ENCODE measurements at regions not wholly inside any gene's neighbourhood (a gene's known extent, or its start where the extent isn't known, plus 50 kb on each side); places are given as distances from the start of the nearest gene placed in this dataset.

- DNase-seq: no peak
Measured at GRCh38 chr7:35498416-35498815, 196.5 kb downstream of the HERPUD2 start.

GRCh38 chr7:35495844-35496243 is 199.1 kb downstream of the HERPUD2 start:
- no peak for DNase-seq

- no peak for DNase-seq
Measured at GRCh38 chr7:35495377-35495776, 199.6 kb downstream of the HERPUD2 start.

GRCh38 chr7:35494407-35494806 is 200.5 kb downstream of the HERPUD2 start:
- no peak for DNase-seq

- no peak for DNase-seq
Measured at GRCh38 chr7:35492451-35493175, 202.3 kb downstream of the HERPUD2 start.

- no peak for DNase-seq
Measured at GRCh38 chr7:35491233-35491632, 203.7 kb downstream of the HERPUD2 start.

GRCh38 chr7:35487841-35488240 is 207.1 kb downstream of the HERPUD2 start:
- DNase-seq: no peak

GRCh38 chr7:35487402-35487801 is 207.5 kb downstream of the HERPUD2 start:
- DNase-seq: no peak

- DNase-seq: no peak
Measured at GRCh38 chr7:35485436-35485835, 209.5 kb downstream of the HERPUD2 start.

GRCh38 chr7:35483568-35483967 is 211.4 kb downstream of the HERPUD2 start:
- no peak for DNase-seq

- DNase-seq: no peak
Measured at GRCh38 chr7:35482231-35482630, 212.7 kb downstream of the HERPUD2 start.

GRCh38 chr7:35480806-35481205 is 214.1 kb downstream of the HERPUD2 start:
- DNase-seq: no peak

- no peak for DNase-seq
Measured at GRCh38 chr7:35477609-35478008, 217.3 kb downstream of the HERPUD2 start.

GRCh38 chr7:35474100-35474499 is 220.2 kb upstream of the TBX20 start:
- DNase-seq: no peak

- DNase-seq: no peak
Measured at GRCh38 chr7:35468606-35469005, 214.7 kb upstream of the TBX20 start.

- DNase-seq: no peak
Measured at GRCh38 chr7:35467456-35467978, 213.6 kb upstream of the TBX20 start.

- no peak for DNase-seq
Measured at GRCh38 chr7:35465791-35466336, 212.0 kb upstream of the TBX20 start.

GRCh38 chr7:35463751-35464150 is 209.9 kb upstream of the TBX20 start:
- DNase-seq: no peak

- DNase-seq: no peak
Measured at GRCh38 chr7:35463176-35463700, 209.3 kb upstream of the TBX20 start.

GRCh38 chr7:35454575-35455385 is 200.9 kb upstream of the TBX20 start:
- DNase-seq: no peak

GRCh38 chr7:35450456-35451214 is 196.7 kb upstream of the TBX20 start:
- DNase-seq: no peak

GRCh38 chr7:35448486-35448885 is 194.6 kb upstream of the TBX20 start:
- DNase-seq: no peak

GRCh38 chr7:35446091-35446490 is 192.2 kb upstream of the TBX20 start:
- DNase-seq: no peak
